Inferior parietal cortex (tissue), 1 donor: ENCODE measurements at regions not wholly inside any gene's neighbourhood (a gene's known extent, or its start where the extent isn't known, plus 50 kb on each side); places are given as distances from the start of the nearest gene placed in this dataset.

Experiments used
- DNase-seq: peaks from one replicate; pipeline ENCODE4 v3.0.0-alpha.2; 2016; ENCODE audit errors: extremely low spot score

DNA sequence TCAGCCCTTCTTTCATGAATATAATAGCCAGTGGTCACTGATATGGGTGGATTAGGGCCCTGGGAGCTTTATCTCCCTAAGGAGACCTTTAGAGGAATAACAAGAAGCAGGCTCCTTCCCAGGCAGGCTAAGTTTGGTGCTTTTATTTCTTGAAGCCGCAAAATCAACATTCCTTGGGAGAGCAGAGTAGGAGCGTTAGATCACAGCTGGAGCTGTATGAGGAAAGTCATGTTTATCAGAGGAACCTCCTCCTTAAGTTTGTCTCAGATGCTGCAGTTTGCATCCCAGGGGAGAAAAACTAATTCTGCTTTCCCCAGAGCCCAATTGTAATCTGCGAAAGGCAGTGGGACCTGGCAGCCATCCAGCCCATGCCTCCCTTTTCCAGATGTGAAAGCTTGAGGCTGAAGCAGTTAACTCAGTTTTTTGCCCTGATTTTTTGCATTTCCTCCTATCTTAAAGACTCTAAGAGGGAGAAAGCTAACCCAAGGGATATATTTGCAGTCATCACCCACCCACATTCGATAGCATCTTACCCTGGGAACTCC, 186.0 kb upstream of the FRMPD4 start:
- DNase-seq = no peak

DNA sequence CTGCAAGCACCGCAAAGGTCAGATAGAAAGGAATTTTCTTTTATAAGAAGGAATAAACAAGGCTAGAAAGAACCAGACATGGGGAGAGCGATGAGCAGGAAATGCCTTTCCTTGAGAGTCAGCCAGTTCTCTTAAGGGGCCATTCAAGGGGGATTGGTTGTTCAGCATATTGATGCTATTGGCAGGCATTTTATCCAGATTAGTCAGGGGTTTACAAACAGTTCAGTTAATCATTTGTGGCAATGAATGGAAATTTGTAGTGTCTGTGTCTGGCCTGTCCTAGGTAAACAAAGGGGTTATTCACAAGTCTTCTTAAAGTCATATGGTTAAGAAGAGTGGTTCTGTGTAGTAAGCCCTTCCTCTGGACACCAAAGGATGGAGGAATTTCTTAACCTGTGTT, 184.7 kb upstream of the FRMPD4 start:
- DNase-seq = no peak

DNA sequence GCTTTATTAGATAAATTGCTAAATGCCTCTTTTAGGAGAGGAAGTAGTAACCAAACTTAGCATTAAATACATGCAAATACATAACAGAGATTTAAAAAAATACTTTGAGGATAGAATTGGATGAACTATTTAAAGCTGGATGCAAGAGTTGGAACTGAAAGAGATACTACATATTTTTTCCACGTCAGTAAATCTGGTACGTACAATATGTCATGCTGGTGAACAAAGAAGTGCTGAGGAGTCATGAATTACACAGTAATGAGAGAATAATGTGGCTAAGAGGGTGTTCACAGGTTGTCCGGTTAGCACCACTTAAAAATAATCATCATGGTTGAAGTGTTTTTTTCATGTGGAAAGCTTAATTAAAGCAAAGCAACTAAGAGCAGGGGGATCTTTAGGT, 184.1 kb upstream of the FRMPD4 start:
- no peak for DNase-seq

DNA sequence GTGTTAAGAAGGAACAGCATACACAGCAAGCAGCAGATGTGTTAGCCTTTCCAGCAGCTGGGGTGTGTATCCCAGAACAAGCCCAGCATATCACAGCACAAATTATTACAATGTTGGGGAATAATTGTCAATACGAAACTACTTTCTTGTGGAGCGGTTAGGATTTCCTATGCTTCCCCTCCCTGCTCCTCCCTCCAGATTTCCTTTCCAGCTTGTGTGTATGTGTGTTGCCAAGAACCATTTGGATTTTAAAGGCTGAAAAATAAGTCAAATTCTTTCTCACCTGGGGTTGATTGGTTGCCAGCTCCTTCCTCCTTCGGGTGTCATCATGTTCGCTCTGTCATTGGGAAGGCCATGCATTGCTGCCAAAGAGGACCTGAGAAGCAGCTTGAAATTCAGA, 178.2 kb upstream of the FRMPD4 start:
- DNase-seq = no peak

DNA sequence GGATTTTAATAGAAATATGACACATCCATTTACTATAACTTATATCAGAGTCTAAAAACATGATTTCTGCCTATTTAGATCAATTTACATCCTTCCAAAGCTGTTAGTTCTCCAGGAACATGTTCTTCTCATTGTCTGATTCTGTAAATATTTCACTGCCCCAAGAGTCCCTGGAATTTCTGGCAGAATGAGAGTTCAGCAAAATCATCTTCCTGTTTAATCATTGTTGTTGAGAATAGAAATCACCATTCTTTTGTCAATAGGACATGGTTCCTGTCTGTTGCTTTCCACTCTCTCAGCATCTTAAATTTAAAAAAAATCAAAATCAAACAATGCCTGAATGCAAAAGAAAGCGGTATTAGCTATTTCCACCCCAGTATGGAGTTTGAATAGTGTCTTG, 172.8 kb upstream of the FRMPD4 start:
- DNase-seq = no peak

DNA sequence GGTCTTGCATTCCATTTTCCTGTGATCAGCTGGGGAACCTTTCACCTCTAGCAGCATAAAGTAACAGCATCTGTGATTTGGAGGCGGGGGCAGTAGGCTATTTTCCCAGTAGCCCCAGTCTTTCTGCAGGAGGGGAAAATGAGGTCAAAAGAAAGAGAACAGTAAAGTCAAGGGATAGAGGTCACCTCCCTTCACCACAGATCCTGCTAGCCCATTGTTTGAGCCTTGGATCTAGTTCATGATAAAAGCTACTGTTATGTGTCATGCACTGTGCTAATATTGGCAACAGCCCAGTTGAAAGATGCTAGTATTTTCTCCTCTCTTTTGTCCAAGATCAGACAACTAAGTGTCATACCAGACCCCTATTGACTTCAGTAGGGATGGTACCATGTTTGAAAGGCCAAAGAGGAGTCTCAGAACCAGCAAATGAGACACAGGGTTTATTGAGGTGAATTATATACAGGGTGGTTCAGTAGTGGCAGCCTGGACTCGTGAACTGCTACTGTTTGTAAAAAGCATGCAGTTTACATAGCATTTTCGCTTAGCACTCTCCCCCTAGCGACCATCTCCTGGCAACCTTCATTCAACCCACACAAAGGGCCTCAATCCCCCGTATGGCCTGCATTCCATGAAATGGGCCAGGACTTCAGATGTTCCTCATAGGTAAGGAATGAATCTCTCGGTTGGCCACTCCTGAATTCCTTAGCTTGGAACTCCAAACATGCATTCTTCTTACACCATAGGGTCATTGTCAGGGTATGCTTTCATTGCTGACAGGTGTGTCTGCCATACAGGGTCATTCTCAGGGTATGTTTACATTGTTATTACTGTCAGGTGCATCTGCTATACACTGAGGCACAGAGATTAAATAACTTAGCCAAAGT, 170.0 kb upstream of the FRMPD4 start:
- no peak for DNase-seq

DNA sequence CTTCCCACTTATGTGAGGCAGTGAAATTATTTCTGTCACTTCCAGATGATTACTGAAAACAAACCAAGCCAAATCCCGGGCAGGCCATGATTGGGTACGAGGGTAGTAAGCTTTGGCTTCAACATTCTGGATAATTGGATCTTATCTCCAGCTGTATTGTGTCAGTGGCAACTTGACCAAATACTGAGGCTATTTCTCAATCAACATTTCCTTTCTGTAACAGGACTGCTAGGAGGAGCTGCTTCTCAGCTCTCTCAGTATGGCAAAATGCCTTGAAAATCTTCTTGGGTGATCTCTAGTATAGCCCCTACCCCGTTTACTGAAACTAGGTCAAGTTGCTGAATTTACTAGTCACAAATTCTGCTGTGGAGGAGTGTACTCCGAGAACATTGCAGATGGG, 169.3 kb upstream of the FRMPD4 start:
- peak; percentile 4 for DNase-seq

DNA sequence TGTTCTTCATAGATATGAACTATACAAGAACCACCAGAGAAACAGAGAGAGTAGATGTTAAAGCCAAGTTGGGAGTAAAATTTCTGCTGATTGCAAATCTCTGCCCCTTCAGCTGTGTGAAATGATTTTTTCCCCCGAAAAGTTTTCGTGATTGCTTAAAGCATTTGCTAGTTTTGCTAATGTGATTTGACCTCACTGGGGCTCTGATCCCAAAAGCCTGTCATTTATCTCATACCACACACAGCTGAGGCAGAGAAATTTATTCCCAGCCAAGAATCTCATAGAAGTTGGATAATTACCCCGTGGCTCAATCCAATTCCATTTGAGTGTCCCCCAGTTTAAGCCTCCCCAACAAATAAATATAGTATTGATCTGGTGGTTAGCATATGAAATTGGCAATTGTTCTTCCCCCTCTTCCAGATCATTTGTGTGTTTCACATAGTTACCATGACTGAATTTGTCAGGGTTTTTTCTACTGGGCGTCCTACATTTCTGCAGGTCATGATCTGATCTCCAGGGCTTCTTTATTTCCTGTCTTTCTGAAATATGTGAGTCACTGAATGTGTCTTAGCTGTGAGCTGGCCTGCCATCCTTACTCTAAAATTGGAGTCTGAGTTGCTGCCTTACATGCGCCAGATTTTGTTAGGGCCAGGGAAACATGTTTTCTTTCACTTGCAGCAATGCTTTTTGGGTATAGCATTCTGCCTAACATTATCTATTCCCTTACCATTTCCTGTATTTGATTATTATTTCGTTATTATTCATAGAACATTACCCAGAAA, 167.5 kb upstream of the FRMPD4 start:
- DNase-seq = no peak

DNA sequence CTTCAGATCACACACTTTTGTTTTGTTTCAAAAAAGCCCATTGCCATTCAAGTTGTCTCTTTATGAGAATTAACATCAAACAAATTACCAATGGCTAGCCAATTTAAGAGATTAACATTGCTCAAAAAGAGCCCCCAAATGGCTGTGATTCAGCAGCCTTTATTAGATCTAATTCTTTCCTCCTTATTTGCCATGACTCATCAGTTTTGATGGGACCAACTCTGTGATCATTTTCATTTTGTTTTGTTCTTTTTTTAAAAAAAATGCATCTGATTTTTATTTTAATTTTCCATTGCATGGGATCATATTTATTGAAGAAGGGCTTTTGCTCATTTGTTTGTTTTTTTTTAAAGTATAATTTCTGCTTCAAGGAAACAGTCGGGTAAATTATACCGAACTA, 161.6 kb upstream of the FRMPD4 start:
- no peak for DNase-seq

DNA sequence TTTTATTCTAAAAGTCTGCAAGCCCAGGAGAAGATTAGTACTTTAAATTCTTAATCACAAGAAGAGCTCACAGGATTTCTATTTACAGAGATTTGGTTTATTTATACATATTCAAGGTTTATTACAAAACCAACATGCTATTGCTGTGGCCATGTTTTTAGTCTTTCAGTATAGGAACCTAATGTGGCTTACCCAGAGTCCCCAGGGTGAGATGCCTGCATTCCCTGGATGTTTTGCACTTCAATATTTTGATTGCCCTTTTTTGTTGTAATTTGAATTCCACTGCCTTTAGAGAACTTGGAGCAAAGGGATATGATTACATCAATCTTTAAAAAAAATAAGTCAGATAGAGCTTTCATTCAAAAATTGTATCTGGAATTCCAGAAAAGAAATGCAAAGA, 146.0 kb upstream of the FRMPD4 start:
- DNase-seq = no peak

DNA sequence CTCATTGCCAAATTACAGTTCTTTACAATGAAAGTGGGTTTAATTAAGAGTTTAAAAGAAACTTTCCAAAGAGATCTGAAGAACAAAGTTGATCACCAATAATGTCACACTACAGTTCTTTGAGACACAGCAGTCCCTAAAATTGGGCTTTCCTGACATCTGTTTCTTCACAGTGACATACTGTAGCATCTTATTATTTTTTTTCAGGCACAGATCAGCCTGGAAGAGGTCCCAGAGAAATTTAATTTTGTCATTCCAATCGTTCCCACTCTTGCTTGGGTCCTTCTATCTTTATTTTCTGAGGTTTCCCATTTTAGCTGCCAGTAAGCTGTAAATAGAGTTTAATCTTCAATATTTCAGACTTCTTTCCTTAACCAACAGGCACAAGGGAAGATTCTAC, 143.1 kb upstream of the FRMPD4 start:
- DNase-seq = no peak

DNA sequence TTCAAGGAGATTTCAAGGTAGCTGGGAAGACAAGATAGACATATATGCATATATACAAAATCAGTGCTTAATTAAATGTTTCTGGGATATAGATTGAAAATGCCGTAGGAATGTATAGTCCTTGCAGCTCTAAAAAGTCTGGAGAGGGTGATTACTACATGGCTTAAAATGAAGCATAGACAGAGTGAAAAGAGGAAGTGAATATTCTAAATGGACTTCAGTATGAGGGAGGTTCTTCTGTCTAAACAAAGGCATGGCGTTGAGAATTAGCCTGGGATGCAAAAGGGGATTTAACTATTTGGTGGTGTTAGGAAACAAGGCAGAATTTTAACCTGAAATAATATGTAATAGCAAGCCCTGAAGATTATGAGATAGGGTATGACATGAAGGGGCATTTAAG, 141.5 kb upstream of the FRMPD4 start:
- DNase-seq = no peak

DNA sequence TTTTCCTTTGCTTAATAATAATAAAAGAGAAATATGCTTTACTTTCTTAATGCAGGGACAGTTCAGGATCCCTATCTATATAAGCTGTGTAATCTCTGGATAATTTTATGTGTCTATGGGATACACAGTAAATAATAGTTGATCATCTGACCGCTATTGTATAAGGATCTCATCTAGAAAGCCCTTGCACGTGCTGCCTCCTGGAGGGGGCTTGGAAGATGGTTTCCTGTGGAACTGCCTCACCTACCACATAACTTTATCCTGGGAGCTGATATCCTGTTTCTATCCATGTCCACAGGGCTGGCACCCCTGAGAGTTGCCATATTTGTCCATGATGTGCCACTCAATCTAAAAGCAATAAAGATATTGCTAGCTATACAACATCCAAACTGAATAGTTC, 139.3 kb upstream of the FRMPD4 start:
- no peak for DNase-seq

DNA sequence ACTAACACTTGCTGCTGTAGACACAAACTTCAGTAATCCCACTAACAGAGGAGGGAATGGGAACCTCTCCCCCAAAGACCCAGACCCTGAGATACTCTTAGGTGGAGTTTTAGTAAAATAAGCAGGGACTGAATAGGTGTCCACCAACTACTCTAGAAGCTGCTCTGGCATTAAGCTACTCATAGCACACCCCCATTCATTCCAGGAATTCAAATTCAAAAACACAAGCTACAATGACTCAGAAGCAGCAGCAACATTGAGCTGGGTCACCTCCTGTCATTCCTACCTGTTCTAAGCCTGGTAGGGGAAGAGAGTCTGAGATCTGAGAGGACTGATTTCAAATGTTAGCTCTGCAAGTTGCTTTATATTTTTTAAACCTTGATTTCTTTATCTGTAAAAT, 135.4 kb upstream of the FRMPD4 start:
- DNase-seq = no peak

DNA sequence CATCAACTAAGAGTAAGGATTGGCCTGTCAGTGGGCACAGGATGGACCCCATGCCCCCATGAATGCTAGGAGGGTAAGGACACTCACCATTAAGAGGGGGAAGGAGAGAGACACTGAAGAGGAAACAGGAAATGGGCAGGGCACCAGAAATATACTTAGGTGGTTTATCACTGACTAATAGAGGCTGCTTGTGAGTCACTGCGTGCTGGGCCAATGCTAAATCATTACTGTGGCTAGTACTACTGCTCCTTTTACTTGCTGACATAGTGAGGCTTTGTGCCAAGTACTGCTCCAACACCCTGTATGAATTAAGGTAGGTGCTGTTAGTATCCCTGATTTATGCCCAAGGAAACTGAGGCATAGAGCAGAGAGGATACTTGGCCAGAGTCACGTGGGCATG, 130.4 kb upstream of the FRMPD4 start:
- no peak for DNase-seq

DNA sequence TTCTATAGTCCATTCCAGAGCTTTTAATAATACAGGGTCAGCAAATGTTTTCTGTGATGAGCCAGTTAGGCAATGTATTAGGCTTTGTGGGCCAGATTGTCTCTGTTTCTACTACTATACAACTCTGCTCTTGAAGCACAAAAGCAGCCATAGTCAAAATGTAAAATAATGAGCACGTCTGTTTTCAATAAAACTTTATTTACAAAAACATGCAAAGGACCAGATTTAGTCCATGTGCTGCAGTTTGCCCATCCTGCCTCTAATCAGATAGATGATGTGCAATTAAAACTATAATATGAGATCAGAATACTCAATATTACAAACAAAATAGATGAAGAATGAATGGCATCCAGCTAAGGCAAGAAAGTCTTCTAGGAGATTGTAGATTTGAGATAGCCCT, 127.8 kb upstream of the FRMPD4 start:
- no peak for DNase-seq

DNA sequence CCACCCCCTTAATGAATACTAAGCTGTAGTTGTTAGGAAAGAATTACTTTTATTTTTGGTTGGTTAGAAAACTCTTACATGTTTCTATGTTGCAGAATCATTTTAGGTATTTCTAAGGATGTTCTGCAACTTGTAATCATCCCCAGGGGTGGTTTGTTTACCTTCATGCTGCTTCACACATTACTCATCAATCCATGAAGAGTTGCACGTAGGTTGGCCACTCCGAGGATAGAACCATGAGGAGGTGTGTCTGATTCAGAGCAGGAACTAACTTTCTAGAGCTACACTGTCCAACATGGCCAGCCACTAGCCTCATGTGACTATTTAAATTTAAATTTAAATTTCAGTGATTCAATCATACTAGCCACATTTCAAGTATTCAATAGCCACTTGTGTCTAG, 127.2 kb upstream of the FRMPD4 start:
- no peak for DNase-seq

DNA sequence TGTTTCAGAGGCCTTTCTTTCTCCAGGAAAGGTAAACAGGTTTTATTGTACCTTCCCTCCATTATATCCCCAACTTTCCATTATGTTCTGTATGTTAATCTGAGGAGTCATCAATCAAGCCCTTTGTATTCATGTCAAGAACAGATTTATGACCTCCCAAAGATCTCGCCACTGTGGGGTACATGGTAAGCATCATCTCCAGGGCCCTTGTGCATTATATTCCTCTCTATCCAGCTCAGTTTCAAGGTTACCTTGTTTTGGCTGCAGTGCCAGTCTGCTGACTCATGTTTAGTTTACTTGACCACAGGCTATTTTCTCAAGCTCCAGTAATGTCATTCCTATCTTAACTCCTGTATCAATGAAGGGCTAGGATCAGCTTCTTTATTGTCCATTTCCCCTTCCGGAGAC, 125.1 kb upstream of the FRMPD4 start:
- no peak for DNase-seq

DNA sequence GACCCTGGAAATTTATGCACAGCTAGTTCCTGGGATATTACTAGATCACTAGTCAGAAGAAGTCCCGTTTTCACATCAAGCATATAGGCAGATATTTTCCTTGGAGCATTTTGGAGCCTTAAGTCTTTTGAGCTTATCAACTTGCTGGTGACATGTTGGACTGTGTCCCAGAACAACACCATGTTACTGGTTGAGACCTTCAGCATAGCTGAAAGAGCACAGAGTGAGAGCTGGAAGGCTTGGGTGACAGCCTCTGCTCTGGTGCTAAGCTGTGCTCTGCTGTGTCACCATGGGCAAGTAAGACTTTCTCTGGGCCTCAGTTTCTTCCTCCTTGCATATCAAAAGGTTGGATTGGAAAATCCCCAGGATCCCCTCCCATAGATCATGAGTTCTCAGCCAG, 116.6 kb upstream of the FRMPD4 start:
- no peak for DNase-seq

DNA sequence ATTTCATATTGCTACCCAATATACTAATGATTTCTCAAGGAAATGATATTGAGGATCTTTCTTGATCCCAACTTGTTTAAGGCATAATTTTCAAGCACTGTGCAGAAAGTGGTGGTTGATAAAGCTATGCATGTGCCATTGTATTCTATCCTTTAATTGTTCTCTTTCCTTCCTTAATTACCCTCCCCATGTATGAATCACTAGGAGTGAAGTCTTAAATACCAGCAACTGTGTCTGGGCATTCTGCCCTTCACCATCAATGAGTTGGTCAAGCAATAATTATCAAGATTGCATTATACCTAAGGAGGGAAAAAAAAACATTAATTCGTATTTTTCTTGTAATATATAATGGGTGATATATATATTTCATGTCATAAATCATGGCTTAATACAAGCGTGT, 111.8 kb upstream of the FRMPD4 start:
- no peak for DNase-seq

DNA sequence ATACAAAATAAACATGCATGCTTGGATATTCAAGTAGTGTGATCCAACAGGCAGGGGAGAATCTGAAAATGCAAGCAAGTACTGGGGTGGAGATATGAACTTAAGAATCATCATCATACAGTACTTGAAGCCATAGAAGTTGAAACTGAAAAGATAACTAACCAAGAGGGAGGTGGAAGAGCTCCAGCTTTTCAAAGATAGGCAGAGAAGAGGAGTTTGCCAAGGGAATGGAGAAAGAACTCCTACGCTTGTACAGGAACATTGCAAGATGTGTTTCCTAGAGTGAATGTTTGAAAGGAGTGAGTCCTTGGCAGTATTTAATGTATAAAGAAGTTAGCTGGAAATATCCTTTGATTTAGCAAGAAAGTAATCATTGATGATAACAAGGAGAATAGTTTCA, 106.2 kb upstream of the FRMPD4 start:
- no peak for DNase-seq

DNA sequence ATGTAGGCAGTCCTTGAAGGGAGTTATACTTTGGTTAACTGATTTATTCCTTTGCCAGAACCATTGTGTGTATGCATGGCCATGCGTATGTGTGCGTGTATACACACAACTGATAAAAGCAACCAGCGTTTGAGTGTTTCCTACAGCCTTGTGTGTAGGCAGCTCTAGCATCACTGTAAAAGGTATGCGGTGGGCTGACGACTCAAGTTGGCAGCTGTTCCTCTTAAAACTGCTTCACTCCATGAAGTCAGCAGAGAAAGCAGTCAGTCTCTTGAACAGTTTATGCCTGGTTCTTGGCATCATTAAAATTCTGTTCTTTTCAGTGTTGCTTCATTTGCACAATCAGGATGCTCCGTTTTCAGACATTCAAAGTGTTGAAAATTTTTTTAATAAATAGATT, 103.5 kb upstream of the FRMPD4 start:
- DNase-seq = no peak

DNA sequence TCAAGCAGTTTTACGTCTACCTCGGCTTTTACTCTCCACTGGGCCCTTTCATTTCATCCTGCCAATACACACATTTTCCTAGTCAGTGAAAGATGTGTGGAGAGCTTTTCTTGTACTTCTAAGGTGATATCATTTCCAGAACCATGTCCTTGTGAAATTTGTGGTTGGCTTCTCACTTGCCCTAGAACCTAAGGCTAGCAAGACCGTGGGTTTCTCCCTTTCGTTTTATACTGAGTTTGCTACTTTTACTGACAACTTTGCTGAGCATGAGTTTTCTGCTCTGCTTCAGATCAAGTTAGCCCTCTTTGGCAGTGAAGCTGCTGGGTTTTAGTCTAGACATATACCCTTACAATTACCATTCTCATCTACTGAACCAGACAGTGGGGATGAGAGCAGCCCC, 95.7 kb upstream of the FRMPD4 start:
- DNase-seq = no peak
